ENCODE measurements at regions not wholly inside any gene's neighbourhood (a gene's known extent, or its start where the extent isn't known, plus 50 kb on each side); places are given as distances from the start of the nearest gene placed in this dataset.
A peak's percentile ranks its signal among the peaks of the same experiment; 100 is the strongest.

- DNase-seq, result peak; percentile 17
Observed at GRCh38 chr13:74040200-74040599, 94.0 kb downstream of the KLF12 start.

GRCh38 chr13:74039667-74040066 lies 94.5 kb downstream of the KLF12 start:
- DNase-seq, result no peak

DNA sequence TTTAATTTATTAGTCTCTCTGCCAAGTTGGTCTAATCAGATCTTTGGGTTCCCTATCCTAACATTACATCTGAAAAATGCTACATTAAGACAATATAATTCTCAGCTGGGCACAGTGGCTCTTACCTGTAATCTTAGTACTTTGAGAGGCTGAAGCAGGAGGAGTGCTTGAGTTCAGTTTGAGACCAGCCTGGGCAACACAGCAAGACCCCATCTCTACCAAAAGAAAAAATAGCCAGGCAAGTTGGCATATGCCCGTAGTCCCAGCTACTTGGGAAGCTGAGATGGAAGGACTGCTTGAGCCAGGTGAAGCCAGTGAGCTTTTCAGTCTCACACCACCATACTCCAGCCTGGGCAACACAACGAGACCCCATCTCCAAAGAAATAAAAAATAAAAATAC lies 95.0 kb downstream of the KLF12 start:
- DNase-seq, result no peak

GRCh38 chr13:74037762-74038161 lies 96.4 kb downstream of the KLF12 start:
- no peak for DNase-seq

- no peak for DNase-seq
Observed at GRCh38 chr13:74036373-74036772, 97.8 kb downstream of the KLF12 start.

DNA sequence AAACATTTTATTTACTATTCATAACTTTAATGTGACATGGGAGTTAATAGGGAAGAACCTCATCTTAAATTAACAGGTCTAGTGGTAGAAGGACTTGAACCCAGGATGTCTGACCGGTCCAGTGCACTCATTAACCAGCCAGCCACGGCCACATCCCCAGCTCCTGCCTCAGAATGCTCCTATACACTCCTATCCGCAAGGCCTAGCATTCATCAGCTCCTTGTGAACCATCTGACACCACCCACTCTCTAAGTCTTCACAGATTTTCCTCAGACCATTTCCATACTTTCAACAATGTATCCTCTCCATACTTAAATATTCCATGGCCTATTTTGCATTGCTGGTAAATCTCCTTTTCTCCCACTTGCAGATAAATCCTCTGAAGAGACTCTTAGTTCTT lies 98.3 kb downstream of the KLF12 start:
- no peak for DNase-seq

GRCh38 chr13:74032325-74032724 lies 101.9 kb downstream of the KLF12 start:
- no peak for DNase-seq

DNA sequence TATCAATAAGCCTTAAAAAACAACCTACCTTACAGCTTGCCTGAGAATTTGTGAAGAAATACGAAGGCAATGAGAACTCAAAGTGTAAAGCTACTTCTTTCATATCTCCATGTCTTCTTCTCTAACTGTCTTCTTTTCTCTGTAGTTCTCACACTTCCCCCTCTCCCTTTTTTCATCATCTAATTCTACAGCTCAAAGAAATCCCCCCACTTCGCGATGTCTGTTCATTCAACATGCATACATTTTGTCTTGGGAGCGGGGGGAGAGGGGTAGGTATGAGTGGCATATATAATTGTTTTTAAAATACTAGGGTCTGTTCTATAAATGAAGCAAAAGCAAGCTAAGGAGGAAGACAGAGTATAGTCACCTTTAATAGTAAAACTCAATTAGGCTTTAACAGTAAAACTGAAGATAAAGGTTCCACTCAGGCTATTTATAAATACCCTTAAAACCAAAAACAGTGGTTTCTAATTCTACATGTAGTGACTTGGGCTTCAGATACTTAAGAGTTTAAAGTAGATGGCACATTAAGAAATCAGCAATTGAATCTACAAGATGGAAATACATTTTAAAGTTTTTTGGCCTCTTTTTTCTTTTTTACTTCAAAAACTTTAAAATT lies 106.9 kb downstream of the KLF12 start:
- no peak for DNase-seq

DNA sequence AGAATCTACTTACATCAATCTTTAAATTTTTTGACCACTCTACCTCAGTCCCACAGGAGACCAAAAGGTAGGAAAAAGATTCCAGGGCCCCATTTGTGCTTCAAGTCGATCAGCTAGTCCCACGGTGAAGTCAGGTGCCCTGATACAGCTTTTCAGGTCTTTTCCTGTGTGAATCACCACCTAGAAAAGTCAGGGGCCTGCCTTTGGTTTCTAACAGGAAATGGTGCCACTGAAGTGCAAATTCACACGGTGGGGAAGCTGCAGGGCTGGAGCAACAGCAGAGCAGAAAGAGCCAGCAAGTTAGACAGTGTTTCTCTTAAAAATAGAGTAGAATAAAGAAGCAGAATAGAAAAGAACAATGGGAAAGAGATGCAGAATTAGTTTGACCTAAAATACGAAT lies 107.5 kb downstream of the KLF12 start:
- peak; percentile 43 for DNase-seq

GRCh38 chr13:74025369-74025768 lies 108.8 kb downstream of the KLF12 start:
- DNase-seq, result no peak

GRCh38 chr13:74024856-74025255 lies 109.3 kb downstream of the KLF12 start:
- no peak for DNase-seq

GRCh38 chr13:74024314-74024713 lies 109.9 kb downstream of the KLF12 start:
- DNase-seq, result no peak

GRCh38 chr13:74023484-74023883 lies 110.7 kb downstream of the KLF12 start:
- no peak for DNase-seq

GRCh38 chr13:74021505-74021904 lies 112.7 kb downstream of the KLF12 start:
- DNase-seq, result no peak

- DNase-seq, result no peak
Observed at GRCh38 chr13:74018062-74018431, 116.2 kb downstream of the KLF12 start.

GRCh38 chr13:74017301-74018061 lies 116.7 kb downstream of the KLF12 start:
- DNase-seq, result no peak

DNA sequence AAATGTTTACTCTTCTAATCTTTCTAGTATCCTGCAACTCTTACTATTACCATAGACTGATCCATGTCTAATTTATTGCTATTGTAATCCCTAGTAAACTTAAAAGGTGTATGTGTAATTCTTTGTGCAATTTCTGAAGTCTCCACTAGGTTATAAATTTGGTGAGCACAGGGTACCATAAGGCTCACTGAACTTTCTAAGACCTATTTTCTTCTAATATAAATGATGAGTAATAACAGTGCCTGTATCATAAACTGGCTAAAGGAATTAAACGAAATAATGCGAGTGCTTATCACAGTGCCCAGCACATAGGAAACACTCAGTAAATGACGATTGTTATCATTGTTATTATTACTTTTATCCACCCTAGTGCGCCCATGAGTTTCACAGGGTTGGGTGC lies 119.1 kb downstream of the KLF12 start:
- no peak for DNase-seq

DNA sequence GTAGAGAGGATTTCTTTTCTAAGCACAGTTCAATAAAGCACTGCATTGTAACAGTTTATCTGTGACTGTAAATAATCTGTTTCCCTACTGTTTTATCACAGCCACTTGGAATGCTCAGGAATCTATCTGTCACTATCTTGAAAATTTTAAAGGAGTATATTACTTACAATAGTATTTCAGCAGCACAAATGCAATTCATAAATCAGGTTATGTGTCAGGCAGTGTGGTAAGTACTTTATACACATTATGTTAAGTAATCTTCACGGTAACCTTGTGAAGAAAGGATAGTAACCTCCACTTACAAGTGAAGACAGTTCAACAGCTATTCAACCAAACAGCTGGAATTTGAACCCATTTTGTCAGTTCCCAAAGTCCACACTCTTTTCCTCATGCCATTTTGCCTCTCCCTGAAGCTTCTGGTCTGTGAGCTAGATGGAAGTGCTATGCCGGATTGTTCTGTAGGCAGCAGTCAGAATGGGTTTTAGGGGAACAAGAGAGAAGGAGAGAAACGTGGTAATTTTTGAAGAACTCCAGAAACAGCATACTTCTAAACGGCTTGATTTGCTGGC lies 125.0 kb downstream of the KLF12 start:
- DNase-seq, result no peak

DNA sequence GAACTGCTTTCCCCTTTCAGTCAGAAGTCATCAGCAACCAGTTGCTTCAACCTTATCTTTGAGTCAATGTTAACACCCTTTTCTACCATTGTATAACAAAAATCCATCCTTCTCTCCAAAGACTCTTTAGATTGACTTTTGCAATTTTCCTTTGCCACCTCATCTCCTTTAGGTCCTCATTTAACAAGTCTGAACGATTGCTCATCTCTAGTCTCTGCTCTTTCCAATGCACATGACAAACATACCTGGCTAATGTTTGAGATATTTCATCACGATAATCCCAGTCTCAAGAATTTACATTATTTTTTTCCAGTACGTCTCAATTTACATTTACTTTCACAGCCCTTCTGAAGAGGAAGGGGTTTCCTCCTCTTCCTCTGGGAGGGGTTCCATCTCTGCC lies 127.5 kb downstream of the KLF12 start:
- DNase-seq, result no peak

- DNase-seq, result no peak
Observed at GRCh38 chr13:74005320-74006157, 128.7 kb downstream of the KLF12 start.

- DNase-seq, result no peak
Observed at GRCh38 chr13:74004109-74004508, 130.1 kb downstream of the KLF12 start.

DNA sequence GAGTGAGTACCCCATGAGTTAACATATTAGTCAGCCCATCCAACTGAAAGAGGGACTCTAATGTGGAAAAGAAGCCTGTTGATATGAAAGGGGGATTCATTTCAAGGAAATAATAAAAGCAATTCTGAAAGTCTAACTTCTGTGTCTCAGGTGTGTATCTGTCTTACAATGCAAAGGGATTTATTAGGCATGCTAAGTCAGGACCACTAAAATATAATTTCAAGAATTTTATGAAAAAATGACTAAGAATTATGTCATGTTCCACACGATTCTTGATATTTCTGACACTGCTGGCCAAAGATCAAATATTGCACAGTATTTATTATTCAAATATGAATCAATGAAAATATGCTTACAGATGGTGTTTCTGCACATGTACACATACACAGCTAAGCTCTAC lies 130.8 kb downstream of the KLF12 start:
- no peak for DNase-seq

DNA sequence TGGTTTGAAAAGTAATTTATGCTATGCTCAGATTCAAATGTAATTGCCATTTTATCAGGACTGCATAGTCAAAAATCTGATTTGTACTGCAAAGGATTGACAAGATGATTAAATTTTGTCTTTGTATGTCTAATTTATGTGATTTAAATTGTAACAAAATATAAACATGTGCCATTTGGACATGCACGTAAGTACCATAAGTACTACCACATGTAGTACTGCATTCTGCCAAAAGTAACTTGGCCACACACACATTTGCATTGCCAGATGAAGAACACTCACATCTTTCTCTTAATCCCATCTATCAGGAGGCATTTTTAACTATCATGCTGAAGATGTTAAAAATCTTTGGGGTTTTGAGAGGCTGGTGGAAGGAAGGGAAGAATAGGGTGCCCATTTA lies 133.3 kb downstream of the KLF12 start:
- no peak for DNase-seq

DNA sequence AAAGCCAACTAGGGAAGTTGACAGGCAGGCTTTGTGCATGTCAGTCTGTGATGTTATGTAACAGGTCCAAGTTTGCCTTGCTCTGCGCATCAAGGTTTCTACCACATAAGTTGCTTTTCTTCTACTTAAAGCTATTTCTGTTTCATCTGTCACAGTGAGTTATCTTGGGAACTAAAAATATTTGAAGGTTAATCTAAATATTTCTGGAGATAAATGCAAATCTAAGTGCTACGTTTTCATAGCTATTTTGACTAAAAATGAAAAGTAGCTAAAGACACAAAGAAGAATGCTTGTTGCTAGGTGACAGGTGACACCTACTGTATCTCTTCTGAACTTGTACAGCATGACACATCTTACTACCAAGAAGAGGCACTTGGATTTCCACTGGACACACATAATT lies 135.6 kb downstream of the KLF12 start:
- DNase-seq, result no peak
